T-helper 1 cell treated with Interleukin-12 subunit alpha and Interleukin-12 subunit beta and Interleukin-4 antibody, amounts not matched to agents 30 μg/mL and 1 μg/mL, for 36 hours (primary cell): ENCODE measurements at regions not wholly inside any gene's neighbourhood (a gene's known extent, or its start where the extent isn't known, plus 50 kb on each side); places are given as distances from the start of the nearest gene placed in this dataset.

Source experiments
- H3K27ac Mint-ChIP-seq: one replicate; pipeline ENCODE4 v1.8.0; 2021; ENCODE audit warnings: mild to moderate bottlenecking, mixed read lengths
- H3K27me3 Mint-ChIP-seq: one replicate; pipeline ENCODE4 v1.8.0; 2021; ENCODE audit warnings: low read depth, mixed read lengths
- H3K36me3 Mint-ChIP-seq: one replicate; pipeline ENCODE4 v1.8.0; 2021; ENCODE audit warnings: low read depth, mixed read lengths
- H3K4me1 Mint-ChIP-seq: one replicate; pipeline ENCODE4 v1.8.0; 2021; ENCODE audit warnings: low read depth, mixed read lengths
- H3K4me3 Mint-ChIP-seq: one replicate; pipeline ENCODE4 v1.8.0; 2021; ENCODE audit warnings: mild to moderate bottlenecking, moderate library complexity, mixed read lengths
- H3K9me3 Mint-ChIP-seq: one replicate; pipeline ENCODE4 v1.8.0; 2021; ENCODE audit warnings: mixed read lengths

DNA sequence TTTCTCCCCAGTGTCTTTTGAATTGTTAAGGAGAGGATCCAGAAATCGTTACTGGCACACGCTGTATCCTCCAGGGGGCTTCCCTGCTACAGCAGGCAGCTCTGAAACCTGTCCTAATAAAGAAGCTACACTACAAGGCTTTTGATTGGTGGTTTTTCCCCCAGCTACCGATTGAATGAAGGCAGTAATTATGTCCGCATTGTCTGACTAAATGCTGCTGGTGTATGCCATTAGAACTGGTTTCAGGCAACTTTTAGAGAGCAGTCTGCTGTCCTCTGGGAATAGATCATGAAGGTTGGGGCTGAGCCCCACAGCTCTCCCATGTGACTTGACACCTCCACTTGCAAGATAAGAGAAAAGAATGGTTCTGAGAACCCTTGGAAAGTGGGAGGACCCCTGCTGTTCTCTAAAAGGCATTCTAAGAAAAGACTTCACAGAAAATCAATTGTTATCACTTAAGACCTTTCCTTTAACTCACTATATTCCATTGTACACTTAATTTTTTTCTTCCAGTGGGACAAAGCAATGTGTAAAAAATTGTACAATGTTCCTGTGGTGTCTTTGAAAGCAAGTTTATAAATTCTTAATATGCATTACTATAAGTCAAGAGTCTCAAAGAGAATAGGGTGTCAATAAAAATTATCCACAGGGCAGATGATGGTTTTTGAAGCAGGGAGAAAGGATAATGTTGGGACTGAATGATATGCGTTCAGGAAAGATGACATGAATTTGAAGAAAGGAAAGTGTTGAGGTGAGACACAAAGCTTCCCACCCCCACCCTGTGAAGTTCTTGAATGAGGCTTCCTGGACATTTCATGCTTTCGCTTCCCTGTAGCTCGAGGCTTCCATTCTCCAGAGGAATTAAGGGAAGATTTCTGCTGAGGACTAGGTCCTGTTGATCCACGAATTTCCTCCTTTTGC, 53.0 kb upstream of the DAZL start:
- peaks cover 3% of the 10 kb centered on the region for H3K9me3 Mint-ChIP-seq
- no peak overlapping the region for H3K27ac Mint-ChIP-seq
- no peaks in the 10 kb centered on the region for H3K4me1 Mint-ChIP-seq
- H3K36me3 Mint-ChIP-seq = no peaks in the 10 kb centered on the region
- H3K4me3 Mint-ChIP-seq = no peak overlapping the region
- peaks cover 7% of the 10 kb centered on the region for H3K27me3 Mint-ChIP-seq

DNA sequence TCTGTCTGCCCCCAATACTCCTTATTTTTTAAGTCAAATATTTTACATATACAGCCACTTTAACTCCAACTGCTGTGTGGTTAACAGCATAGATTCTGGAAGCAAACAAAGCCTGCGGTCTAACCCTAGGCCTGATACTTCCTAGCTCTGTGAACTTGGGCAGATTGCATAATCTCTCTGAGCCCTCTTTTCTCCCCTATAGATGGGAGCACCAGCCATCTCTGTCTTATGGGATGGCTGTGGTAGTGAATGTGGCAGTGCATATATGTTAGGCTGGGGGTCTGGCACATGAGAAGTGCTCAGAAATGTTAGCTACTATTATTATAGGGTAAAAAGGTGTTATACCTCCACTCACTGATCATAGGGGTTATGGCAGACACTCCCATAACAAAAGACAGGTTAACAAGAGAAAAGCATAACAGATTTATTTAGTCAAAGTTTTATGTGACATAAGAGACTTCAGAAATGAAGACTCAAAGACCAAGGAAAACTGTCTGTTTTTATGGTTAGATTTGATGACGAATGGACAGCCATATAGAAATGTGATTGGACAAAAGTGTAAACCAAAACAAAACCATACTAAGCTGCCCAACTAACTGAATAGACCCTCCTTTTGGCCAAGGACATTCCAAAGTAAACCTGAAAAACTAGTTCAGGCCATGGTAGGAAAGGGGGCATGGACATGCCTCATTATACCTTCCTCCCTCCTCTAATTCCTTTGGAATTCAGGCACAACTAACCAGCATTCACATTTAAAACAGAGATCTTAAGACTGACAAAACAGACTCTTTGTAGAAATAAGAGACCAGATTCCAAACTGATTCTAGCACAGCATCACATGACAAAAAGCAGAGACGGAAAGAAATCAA, 53.9 kb upstream of the DAZL start:
- Mint-ChIP-seq H3K36me3 (no peaks in the 10 kb centered on the region), H3K4me1 (no peaks in the 10 kb centered on the region), H3K9me3 (peaks cover 3% of the 10 kb centered on the region), H3K4me3 (no peak overlapping the region), H3K27me3 (peaks cover 11% of the 10 kb centered on the region), H3K27ac (no peak overlapping the region)

DNA sequence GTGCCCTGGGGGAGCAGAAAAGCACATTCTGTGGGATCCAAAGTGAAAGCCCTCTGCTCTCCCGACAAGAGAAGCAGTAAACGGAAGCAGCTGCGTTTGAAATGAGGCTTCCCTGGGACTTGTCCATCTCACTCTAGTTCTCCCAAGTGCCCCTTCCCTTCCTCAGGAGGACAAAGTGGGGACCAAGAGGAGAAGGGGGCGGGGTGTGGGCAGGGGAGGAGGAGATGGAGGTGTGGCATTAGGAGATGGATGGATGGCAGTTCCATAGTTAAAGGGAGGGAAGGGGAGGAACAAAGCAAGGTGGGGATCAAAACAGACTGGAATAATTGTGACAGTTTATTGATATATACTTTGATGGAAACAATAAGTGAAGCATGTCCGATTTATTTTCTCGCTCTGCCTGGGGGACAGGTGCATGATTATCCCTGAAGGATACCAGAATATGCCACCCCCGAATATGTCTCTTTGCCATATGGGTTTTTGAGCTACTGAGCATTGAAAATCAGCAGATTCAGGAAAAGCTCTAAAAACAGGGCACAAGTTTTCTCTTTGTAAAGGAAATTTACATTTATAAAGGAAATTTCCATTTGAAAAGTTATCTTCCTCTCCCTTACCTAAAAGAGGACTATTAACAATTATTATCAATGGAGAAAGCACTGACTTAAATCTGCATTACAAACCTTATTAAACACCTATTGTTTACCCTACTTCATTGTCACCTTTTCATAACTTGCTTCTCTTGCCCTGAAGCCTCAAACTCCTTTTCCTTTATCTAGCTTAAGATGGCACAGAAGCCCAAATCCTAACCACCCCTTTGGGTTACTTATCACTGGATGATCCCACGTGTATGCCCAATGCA, 58.9 kb upstream of the DAZL start:
- no peaks in the 10 kb centered on the region for H3K36me3 Mint-ChIP-seq
- no peak overlapping the region for H3K4me3 Mint-ChIP-seq
- no peak overlapping the region for H3K27ac Mint-ChIP-seq
- no peaks in the 10 kb centered on the region for H3K4me1 Mint-ChIP-seq
- H3K9me3 Mint-ChIP-seq = peaks cover 3% of the 10 kb centered on the region
- peaks cover 11% of the 10 kb centered on the region for H3K27me3 Mint-ChIP-seq

DNA sequence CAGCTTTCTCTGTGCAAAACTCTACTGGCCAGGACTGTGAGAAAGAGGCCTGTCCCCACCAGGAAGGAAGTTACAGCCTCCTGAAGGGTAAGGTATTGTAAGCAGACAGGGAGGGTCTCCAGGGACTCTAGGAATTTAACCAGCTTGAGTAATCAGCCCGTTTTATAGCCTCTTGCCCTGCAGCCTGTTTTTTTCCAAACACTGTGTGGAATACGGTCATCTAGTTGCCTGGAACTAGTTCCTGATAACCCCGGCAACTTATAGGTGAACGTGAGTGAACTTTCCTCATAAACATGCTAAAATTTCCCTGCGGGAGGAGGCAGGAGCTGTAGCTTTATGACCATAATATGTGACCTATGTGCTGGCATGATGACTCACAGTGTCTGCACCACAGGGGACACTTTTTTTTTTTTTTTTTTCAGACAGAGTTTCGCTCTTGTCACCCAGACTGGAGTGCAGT, 60.1 kb upstream of the DAZL start:
- H3K36me3 Mint-ChIP-seq = no peaks in the 10 kb centered on the region
- H3K27me3 Mint-ChIP-seq = peaks cover 11% of the 10 kb centered on the region
- no peak overlapping the region for H3K27ac Mint-ChIP-seq
- H3K4me3 Mint-ChIP-seq = no peak overlapping the region
- H3K4me1 Mint-ChIP-seq = no peaks in the 10 kb centered on the region
- no peaks in the 10 kb centered on the region for H3K9me3 Mint-ChIP-seq

DNA sequence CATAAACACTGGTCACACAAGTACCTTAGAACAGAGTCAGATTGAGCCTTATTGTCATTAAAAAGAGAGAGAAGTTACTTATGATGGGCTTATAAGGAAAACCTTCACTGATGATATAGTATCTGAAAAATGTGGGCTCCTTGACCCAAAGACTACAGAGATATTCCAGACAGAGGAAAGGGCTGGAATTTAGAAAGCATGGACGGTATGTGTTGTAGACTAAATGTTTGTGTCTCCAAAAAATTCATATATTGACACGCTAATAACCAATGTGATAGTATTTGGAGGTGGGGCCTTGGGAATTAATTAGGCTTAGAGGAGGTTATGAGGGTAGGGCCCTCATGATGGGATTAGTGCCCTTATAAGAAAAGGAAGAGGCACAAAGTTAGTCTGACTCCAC, 61.0 kb upstream of the DAZL start:
- Mint-ChIP-seq H3K36me3 (no peaks in the 10 kb centered on the region), H3K4me1 (no peaks in the 10 kb centered on the region), H3K4me3 (no peak overlapping the region), H3K27ac (no peak overlapping the region), H3K27me3 (peaks cover 8% of the 10 kb centered on the region), H3K9me3 (no peaks in the 10 kb centered on the region)

DNA sequence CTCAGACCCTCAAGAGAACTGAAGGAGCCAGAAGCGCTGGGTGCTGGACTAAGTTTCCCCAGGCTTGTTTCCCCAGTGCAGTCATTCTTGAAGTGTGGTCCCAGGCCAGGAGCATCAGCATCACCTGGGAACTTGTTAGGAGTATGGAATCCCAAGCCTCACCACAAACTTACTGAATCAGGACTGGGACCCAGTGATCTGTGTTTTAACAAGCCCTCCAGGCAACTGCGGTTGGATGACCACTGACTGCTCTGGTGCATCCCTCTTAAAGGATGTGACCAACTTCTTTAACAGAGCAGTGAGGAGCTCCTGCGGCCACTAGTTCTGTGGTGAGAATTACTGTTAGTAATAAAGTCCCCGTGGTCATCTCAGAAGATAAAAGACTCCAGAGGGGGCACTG, 62.4 kb upstream of the DAZL start:
- Mint-ChIP-seq H3K27me3 (peaks cover 12% of the 10 kb centered on the region), H3K36me3 (no peaks in the 10 kb centered on the region), H3K27ac (no peak overlapping the region), H3K9me3 (no peaks in the 10 kb centered on the region), H3K4me3 (no peak overlapping the region), H3K4me1 (no peaks in the 10 kb centered on the region)

DNA sequence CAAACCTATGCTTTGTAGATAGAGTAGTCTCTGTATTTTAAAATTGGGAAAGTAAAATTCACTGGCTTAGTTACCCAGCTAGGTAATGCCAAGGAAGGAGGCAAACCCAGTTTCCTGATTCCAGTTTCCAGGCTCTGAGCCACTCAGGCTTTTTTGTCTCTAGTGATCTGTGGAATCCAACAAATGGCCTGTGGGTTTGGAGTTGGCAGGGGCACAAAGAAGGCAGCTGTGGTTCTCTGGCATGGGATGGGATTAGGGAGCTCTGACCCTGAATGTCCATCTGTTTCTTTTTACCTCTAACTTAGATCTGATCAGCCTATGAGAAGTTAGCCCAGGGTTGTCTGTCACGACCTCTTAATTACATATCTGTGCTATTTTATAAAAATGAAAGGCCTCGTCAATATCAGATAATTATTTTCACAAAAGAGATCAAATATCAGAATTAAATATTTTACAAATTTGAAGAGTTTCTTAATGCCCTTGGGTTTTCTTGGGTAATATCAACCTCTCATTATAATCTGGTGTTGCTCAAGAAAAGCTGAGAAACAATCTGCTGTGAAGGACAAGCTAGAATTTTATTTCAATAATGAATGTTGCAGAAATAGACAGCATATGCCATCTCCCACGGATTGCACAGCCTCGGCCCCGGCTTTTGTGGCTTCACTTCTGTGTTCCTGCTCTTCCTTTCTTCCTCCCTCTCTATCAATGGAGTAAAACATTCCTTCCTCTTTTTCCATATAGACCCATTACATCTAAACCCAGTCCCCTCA, 63.7 kb upstream of the DAZL start:
- Mint-ChIP-seq H3K27me3 (peaks cover 8% of the 10 kb centered on the region), H3K9me3 (no peaks in the 10 kb centered on the region), H3K4me1 (no peaks in the 10 kb centered on the region), H3K27ac (no peak overlapping the region), H3K36me3 (no peaks in the 10 kb centered on the region), H3K4me3 (no peak overlapping the region)

DNA sequence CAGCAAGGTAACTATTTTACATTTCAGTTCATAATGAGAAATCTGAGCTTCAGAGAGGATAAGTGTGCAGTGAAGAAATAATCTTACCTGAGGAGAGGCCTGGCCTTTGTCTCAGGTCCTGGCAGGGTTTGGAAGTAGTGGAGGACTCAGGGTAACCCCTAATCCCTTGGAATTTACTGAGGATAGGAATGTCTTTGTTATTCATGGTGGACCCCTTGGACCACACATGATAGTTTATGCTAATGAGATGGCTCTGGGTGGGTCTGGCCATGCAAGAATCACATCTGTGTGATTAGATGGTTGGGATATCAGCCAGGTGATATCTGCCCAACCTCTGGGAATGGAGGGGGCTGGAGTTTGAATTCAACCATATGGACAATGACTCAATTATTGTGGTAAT, 65.0 kb upstream of the DAZL start:
- Mint-ChIP-seq H3K27me3 (peaks cover 8% of the 10 kb centered on the region), H3K36me3 (no peaks in the 10 kb centered on the region), H3K9me3 (no peaks in the 10 kb centered on the region), H3K4me3 (no peak overlapping the region), H3K27ac (no peak overlapping the region), H3K4me1 (no peaks in the 10 kb centered on the region)

DNA sequence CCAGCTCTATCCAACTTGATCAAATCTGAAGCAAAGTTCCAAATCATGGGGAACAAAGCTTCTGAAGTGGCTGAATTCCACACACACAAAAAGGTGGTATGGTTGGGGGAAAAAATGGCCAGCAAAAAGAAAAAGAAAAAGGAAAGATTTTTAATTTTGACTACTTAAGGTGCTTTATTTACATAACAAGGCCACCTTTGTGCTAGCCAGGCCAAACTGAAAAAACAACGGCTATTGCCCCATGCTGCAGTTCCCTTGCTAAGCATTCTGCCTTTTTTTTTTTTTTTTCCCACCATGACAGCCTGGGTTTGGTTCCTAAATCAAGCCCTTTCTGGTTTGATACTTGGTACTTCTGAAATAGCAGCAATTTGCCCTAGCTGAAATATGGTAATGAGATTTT, 66.5 kb upstream of the DAZL start:
- Mint-ChIP-seq H3K36me3 (no peaks in the 10 kb centered on the region), H3K4me3 (no peak overlapping the region), H3K27ac (no peak overlapping the region), H3K27me3 (peaks cover 8% of the 10 kb centered on the region), H3K4me1 (no peaks in the 10 kb centered on the region), H3K9me3 (peaks cover 13% of the 10 kb centered on the region)

DNA sequence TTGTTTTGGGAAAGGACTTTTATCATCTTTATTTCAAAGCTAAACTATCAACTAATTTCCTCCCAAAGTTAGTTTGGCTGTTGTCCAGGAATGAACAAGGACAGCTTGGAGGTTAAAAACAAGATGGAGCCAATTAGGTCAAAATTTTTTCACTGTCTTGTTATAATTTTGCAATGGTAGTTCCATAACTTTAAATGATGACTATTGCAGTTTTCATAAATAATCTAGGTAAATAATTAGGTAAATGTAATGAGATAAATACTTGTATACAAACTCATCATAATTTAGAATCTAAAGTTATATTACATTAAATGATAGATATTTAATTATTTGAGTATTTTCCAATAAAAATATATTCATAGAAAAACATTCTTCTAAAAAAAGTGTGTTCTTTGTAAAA, 68.3 kb upstream of the DAZL start:
- H3K36me3 Mint-ChIP-seq = no peaks in the 10 kb centered on the region
- no peak overlapping the region for H3K27ac Mint-ChIP-seq
- H3K27me3 Mint-ChIP-seq = peaks cover 8% of the 10 kb centered on the region
- no peaks in the 10 kb centered on the region for H3K4me1 Mint-ChIP-seq
- peaks cover 19% of the 10 kb centered on the region for H3K9me3 Mint-ChIP-seq
- no peak overlapping the region for H3K4me3 Mint-ChIP-seq

DNA sequence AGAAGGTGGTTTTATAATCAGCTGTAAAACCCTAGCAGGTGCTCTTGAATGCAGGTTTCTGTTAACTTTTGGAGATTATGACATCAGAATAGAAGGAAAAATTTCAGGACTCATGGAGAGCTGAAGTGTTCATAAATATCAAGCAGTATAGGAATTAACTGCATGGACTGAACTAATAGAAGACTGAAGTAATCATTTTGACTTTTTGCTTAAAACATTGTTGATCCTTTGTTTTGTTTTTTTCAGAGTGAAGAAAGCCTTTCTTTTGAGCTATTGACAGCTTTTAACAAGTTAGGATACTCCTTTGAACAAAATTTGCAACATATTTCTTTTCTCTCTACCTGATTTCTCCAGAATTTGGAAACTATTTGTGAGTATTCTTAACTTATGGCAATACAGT, 70.6 kb upstream of the DAZL start:
- Mint-ChIP-seq H3K9me3 (peaks cover 19% of the 10 kb centered on the region), H3K27me3 (peaks cover 4% of the 10 kb centered on the region), H3K36me3 (peaks cover 2% of the 10 kb centered on the region)

DNA sequence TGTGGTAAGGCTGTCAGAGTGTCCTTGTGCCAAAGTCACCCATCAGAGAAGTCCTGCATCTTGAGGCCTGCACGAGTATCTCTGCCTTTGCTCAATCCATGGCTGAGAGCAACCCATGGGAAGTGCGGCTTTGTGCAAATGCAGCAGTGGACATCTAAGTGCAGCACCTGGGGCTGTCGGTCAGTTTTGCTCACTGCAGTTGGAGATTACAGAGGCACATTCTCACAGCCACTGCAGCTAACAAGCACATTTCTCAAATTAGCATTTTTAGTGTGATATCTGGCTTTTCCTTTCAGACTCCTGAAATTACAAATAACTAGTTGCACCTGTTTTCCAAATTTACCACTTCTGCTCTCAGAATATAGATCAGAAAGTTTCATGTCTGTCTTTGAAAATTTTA, 81.5 kb upstream of the DAZL start:
- Mint-ChIP-seq H3K27me3 (no peaks in the 10 kb centered on the region), H3K4me3 (no peak overlapping the region), H3K27ac (no peak overlapping the region), H3K4me1 (no peaks in the 10 kb centered on the region), H3K36me3 (no peaks in the 10 kb centered on the region), H3K9me3 (no peaks in the 10 kb centered on the region)

More for the DNA sequence above, 70.6 kb upstream of the DAZL start:
- H3K27ac Mint-ChIP-seq = no peak overlapping the region
- H3K4me1 Mint-ChIP-seq = no peaks in the 10 kb centered on the region
- no peak overlapping the region for H3K4me3 Mint-ChIP-seq

DNA sequence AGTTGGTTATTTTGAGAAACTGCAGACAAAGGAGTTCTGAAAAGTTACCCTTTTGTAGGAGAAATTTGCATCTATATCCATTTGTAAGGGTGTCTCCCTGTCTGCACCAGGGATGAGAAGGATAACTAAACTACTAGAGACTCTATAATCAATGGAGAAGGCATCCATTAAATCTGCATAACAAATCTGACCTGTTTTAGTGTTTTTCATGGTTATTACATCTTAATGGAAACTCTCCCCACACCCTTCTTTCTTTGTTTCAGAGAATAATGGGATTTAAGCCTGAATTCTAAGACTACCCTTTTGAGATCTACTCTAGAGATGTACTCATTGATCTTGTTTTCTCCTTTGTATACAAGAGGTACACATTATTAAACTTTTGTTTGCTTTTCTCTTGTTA, 82.0 kb upstream of the DAZL start:
- Mint-ChIP-seq H3K27me3 (no peaks in the 10 kb centered on the region), H3K4me3 (no peak overlapping the region), H3K36me3 (no peaks in the 10 kb centered on the region), H3K4me1 (no peaks in the 10 kb centered on the region), H3K27ac (no peak overlapping the region), H3K9me3 (no peaks in the 10 kb centered on the region)
